ENCODE measurements at regions not wholly inside any gene's neighbourhood (a gene's known extent, or its start where the extent isn't known, plus 50 kb on each side); places are given as distances from the start of the nearest gene placed in this dataset.

- no peak for DNase-seq (ENCODE audit: extremely low read depth, low read depth)
Observed at GRCh38 chr3:62926494-62926893, 51.3 kb upstream of the CADPS start.

DNA sequence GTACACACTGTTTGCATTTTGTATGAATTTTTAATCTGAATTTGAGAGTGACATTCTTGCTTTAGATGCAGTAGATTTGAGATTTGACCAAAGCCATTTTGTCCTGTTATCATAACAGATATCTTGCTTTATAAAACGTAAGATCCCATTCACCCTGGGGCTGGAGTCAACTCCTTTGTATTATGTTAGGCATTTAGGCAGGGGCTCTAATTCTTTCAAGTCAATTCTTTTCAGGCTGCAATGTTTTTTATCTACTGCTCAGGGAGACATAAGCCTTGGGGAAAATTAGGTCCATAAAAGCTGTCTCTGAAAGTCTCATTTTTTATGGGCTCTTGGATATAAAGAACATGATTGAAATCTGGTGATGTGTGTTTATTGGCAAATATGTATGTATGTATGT is 53.0 kb upstream of the CADPS start:
- DNase-seq (ENCODE audit: extremely low read depth, low read depth), result no peak
- TF ChIP-seq CTCF (IDR thresholded peaks at IDR 0.05; ENCODE audit: low read depth, low read length), result no peak

More at GRCh38 chr3:62926494-62926893, 51.3 kb upstream of the CADPS start:
- TF ChIP-seq CTCF (IDR thresholded peaks at IDR 0.05; ENCODE audit: low read depth, low read length), result no peak

- TF ChIP-seq CTCF (IDR thresholded peaks at IDR 0.05; ENCODE audit: low read depth, low read length), result no peak
- DNase-seq (ENCODE audit: extremely low read depth, low read depth), result no peak
Observed at GRCh38 chr3:62929771-62930170, 54.6 kb upstream of the CADPS start.

DNA sequence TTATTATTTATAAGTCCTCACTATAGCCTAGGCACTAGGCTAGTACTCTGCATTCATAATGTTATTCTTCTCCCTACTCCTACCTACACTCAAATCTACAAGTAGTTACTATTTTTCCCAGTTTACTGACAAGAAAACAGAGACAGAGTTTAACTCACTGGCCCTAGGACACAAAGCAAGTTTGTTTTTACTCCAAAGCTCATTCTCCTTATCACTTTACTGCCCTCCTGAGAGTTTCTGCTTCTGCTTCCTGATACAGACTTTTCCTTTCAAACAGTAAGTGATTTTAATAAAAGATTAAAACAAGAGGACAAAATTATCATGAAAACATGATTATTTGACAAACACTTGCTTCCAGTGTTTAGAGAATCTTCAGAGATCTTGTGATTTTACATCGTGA is 60.6 kb upstream of the CADPS start:
- no peak for DNase-seq (ENCODE audit: extremely low read depth, low read depth)
- no peak for TF ChIP-seq CTCF (IDR thresholded peaks at IDR 0.05; ENCODE audit: low read depth, low read length)

GRCh38 chr3:62936626-62937254 is 61.5 kb upstream of the CADPS start:
- DNase-seq (ENCODE audit: extremely low read depth, low read depth), result no peak
- no peak for TF ChIP-seq CTCF (IDR thresholded peaks at IDR 0.05; ENCODE audit: low read depth, low read length)

DNA sequence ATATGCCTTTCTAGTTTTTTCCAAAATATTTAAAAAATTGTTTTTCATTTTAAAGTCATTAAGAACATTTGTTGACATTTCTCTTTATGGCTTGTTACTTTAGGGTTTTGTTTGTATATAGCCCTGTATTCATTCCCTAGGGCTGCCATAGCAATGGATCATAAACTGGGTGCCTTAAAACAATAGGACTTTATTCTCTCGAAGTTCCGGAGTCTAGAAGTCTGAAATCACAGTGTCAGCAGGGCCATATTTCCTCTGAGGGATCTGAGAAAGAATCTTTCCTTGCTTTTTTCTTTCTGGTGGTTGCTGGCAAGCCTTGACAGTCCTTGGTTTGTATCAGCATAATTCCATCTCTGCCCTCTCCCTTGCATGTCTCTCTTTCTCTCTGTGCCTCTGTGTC is 63.4 kb upstream of the CADPS start:
- DNase-seq (ENCODE audit: extremely low read depth, low read depth), result no peak
- TF ChIP-seq CTCF (IDR thresholded peaks at IDR 0.05; ENCODE audit: low read depth, low read length), result no peak

GRCh38 chr3:62939707-62940106 is 64.5 kb upstream of the CADPS start:
- no peak for TF ChIP-seq CTCF (IDR thresholded peaks at IDR 0.05; ENCODE audit: low read depth, low read length)

More at GRCh38 chr3:62939707-62940106, 64.5 kb upstream of the CADPS start:
- DNase-seq (ENCODE audit: extremely low read depth, low read depth), result no peak
